SKM-1 treated with dmso at 0.1 percent for 144 hours (cell line): ENCODE measurements at regions not wholly inside any gene's neighbourhood (a gene's known extent, or its start where the extent isn't known, plus 50 kb on each side); places are given as distances from the start of the nearest gene placed in this dataset.

Source experiments
- DNase-seq: peaks from one replicate; lab custom pipeline; 2025; ENCODE audit not compliant: unreplicated experiment; lab: John Stamatoyannopoulos, UW

DNA sequence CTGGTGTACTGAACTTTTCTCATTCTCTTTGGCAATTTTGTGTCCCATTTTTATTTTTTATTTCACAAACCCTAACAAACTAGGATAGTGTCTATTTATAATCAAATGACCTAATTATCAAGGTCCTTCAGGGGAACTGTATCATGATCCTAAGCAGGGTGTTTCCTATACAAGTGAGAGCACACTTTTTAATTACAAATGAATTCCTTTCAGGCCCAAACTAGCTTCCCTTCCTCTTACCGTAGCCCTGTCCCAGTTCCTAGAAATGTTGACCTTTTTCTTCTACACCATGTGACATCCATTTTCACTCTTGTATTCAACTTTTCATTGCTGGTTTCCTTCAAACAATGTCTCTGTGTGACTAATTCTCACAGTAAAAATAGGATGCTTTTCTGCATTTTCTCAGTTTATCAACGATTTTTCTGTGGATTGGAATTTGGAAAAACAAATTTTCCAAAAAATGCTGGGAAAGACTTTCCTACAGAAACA is 411.4 kb downstream of the CCDC91 start:
- no peak for DNase-seq

DNA sequence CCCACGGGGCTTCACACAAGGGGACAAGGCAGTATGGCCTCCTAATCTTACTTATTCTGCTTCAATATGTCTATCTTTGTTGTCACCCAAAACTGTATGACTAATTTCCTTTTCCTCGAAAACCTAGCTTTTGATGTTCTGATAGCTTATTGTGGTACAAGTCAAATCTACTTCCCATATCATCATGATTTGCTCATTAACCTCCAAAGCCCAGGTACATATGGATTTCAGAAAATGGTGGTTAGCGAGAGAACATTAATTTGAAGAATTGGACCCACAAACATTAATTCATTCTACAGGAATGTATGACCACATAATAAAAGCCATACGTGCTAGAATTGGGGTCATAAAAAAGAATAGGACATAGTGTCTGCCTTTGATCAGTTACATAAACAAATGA is 412.5 kb downstream of the CCDC91 start:
- DNase-seq: no peak

DNA sequence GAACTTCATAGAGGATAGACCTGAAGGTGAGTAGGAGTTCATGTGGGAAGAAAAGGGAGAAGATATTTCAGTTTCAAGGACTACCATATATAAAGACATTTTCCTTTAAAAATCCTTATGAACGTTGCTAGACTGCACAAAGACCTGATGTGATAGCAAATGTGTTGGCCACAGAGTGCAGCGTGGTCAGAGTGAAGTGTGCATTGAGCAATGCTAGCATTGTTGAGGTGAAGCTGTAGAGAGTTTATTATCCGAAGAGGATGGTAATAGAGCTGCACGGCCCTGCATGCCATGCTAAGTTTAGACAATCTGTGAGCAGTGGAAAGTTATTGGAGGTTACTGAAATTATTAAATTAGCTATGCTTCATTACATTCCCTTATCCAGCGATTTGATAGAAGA is 413.0 kb downstream of the CCDC91 start:
- DNase-seq: no peak

DNA sequence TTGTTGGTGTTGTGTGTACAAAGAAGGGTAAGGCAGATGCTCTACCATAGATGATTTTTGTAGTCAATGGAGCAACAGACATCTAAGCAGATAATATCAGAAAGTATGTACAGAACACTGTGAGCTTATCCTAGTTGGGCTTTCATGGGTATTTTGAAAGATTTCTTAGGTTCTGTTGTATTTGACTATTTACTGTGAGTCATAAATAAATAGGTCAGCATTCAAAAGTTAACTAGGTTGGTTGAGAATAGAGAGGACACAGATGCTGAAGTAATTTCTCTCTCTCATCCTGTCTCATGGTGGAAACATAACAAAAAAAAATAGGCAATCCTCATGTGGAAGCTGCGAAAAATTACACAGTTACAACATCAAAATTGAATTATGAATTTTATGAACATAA is 413.5 kb downstream of the CCDC91 start:
- no peak for DNase-seq

DNA sequence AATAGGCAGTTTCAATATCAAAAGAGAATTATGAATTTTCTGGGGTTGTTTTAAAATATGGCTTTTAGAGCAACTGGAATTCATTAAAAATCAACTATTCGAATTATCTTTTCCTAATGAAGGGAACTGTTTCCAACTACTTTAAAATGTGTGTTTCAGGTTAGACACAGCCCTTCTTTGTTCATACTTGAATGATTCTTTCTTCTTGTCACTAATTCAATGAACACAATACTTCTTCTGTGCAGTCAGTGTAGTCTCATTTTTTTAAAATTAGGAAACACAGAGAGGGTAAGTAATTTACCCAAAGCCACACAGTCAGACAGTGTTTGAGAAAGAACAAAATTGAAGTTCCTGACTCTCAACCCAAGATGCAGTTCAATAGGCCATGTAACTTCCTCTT is 414.0 kb downstream of the CCDC91 start:
- DNase-seq: no peak

DNA sequence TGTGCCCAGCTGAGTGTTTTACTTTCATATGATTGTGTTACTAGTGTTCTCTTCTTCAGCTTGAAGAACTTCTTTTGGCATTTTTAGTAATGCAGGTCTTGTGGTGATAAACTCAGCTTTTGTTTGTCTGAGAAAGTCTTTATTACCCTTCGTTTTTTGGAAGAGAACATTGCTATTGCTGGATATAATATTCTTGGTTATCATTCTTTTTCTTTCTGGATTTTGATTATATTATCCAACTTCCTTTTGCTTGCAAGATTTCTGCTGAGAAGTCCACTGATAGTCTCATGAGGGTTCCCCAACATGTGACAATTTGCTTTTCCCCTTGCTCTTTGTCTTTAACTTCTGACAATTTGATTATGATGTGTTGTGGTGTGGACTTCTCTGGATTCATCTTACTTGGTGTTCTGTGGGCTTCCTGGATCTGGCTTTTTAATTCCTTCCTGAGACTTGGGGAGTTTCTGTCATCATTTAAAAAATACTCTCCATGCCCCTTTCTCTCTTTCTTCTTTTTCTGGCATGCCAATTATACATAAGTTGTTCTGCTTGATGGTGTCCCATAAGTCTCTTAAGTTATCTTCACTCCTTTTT is 416.8 kb downstream of the CCDC91 start:
- no peak for DNase-seq

DNA sequence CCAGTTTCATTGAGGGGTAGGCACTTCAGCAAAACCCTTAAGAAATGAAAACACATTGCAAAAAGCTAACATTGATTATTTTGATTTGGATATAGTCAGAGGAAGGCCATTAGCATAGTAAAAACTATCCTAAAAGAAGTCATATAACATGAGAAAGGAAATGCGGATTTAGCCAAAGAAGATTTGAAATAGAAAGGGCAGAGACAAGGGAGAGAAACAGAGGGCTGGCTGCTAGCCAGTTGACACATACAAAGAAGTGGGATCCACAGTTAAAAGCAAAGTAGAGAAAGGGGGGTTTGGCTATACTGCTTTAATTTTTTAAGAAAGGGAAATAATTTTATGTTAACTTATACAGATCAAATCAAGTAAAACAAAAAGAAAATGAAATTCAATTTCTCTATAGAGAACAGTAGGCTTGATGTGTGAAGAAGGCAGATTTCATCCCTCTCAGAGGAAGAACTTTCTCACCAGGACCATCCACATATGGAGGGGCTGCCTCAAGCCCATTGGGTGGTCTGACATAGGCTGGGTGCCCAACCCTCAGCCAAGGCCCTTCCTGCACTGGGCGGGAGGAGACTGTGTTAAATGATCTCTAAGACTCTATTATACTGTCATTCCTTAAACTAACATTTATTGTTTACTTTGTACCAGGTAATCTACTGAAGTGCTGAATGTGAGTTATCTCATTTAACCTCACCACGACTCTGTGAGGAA is 420.3 kb downstream of the CCDC91 start:
- no peak for DNase-seq

DNA sequence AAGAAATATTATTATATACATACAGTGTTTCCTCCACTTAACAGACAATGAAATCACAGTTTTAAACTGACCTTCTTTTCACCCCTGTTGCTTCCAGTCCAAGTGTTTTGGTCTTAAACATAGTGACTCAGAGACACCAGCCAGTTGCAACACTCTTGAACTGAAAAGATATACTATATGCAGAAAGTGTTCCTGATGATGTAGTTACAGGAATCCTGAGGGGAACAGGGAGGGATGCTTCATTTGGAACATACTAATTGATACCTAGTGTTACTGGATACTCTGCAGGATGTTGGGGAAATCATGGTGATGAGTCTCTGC is 420.8 kb downstream of the CCDC91 start:
- no peak for DNase-seq

DNA sequence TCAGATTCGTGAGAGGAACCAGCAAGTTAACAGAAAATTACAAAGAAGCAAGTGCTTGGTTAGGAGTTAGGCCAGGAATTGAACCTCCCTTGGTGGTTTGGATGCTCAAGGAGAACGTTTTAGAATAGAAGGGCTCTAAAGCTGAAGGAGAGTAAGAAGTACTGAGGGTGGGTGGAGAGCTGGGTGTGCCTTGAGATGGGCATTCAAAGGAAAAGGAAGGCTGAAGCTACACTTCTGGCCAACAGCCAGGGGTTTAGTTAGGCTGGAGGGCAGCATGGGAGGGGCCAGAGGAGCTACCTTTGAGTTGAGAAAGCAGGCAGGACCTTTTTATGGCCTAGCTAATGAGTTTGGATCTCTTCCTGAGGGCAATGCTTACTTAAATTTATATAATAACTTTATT is 421.2 kb downstream of the CCDC91 start:
- no peak for DNase-seq

DNA sequence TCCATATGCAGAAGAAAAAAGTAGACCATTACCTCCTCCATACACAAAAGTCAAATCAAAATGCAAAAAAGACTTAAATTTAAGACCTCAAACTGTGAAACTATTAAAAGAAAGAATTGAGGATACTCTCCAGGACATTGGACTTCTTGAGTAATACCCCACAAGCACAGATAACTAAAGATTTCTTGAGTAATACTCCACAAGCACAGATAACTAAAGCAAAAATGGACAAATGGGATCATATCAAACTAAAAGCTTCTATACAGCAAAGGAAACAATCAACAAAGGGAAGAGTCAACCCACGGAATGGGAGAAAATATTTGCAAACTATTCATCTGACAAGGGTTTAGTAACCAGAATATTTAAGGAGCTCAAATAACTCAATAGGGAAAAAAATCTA is 427.9 kb downstream of the CCDC91 start:
- DNase-seq: no peak

DNA sequence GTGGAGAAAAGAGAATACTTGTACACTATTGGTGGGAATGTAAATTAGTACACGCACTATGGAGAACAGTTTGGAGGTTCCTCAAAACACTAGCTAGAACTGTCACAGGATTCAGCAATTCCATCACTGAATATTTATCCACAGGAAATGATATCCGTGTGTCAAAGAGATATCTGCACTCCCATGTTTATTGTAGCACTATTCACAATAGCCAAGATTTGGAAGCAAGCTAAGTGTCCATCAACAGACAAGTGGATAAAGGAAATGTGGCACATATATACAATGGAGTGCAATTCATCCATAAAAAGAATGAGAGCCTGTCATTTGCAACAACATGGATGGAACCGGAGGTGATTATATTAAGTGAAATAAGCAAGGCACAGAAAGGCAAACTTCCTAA is 428.5 kb downstream of the CCDC91 start:
- no peak for DNase-seq

DNA sequence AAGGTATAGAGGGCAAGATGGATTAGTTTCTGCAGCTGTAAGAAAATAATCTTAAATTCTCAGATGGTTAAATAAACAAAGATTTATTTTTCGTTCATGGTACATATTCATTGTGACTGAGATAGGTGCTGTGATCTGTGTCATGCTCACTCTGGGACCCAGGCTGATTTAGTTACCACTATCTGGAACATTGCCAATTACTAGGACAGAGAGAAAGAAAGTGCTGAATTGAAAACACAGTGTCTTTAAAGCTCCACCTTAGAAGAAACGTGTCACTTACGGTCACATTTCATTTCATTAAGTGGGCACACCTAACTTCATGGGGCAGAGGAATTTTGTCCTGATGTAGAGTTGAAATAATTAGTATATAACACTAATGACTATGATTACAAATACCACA is 430.0 kb downstream of the CCDC91 start:
- DNase-seq: no peak

DNA sequence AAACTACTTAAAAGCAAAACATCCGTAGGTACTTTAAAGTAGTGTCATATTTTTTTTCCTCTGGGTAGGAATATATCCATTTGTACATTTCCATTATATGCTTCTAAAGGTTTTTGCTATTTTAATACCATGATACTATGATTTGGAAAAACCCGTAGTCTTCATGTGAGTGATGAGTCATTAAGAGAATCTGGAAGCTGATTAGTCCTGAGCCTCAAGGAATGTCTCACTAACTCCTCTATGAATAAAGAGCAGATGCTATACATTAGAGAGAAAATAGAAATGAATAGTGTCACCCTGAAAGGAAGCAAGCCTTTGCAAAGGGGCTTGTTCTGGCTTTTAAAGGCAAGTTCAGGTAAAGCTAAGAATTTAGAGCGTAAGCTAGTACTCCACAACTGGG is 432.1 kb downstream of the CCDC91 start:
- DNase-seq: no peak

DNA sequence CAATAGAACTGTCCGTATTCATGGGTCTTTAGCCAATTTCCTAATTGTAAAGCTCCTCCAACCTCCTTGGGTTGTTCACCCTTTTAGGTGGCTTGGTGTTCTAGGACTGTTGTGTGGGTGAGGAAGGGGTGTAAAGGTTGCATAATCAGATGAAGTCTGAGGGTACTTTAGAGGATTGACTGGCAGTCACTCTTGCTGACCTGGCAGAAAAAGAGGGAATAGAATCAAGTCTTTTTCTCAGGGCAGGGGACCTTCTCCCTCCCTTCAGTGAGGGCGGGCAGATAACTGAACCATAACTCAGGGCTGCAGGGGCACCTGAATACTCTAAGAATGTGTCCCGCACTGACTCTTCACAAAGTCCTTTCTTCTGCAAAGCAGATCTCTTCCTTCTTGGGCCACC is 436.2 kb downstream of the CCDC91 start:
- no peak for DNase-seq

DNA sequence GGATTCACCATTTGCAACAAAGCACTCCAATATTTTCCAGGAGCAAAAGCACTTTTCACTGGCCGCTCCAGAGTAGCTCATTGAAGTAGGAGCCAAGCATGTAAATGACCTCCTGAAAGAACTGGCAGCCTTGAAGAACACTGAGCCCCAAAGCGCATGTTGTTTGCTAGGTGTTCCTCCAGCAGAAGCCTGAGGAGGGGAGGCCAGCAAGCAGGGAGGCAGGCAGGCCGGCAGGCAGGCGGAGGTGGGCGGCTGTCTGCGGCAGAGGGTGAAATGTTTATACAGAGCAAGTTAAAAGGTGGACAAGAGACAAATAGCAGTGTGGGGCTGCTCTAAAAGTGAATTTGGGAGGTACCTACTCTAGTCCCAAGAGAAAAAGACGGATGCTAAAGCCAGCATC is 439.4 kb downstream of the CCDC91 start:
- no peak for DNase-seq

DNA sequence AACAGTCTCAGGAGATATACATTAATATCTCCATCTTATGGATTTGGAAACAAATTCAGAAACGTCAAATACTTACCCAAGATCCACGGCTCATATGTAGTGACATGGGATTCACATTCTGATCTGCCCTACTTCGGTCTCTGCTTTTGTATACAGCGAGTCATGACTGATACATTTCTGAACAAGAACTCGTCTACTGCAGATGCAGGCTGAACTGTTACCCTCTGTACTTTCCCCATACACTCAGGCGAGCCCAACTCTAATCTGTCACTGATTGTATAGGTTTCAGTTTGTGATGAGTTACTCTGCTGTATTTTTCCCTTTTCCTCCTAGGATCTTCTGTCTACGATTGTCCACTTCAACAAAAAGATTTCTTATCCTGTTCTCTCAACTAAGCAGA is 441.6 kb downstream of the CCDC91 start:
- no peak for DNase-seq

DNA sequence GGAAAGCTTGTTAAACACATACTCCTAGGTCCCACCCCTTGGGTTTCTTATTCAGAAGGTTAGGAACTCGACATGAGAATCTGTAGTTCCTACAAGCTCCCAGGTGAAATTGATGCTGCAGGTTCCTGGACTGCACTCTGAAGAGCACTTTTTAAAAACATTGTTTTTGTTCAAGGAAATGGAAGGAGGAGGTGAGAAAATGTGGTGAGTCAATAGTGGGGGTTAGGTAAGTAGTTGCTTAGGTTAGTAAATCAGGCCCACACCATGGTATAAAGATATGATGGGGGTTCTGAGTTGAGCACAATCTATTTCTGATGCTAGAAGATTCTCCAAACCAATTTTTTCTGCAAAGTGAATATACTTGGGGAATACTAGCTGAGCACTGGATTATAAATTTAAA is 450.3 kb downstream of the CCDC91 start:
- no peak for DNase-seq

DNA sequence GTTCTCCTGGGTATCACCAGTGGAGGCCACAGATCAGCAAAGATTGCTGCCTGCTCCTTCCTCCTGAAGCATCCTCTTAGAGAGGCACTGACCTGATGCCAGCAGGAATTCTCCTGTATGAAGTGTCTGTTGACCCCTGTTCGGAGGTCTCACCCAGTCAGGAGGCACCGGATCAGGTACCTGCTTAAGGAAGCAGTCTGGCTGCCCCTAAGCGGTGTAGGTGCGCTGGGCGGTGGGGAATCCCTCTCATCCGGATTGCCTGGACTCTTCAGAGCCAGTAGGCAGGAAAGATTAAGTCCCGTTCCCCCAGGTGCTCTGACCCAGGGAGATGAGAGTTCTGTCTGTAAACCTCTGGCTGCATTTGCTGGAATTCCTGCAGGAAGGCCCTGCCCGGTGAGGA is 455.2 kb downstream of the CCDC91 start:
- no peak for DNase-seq

DNA sequence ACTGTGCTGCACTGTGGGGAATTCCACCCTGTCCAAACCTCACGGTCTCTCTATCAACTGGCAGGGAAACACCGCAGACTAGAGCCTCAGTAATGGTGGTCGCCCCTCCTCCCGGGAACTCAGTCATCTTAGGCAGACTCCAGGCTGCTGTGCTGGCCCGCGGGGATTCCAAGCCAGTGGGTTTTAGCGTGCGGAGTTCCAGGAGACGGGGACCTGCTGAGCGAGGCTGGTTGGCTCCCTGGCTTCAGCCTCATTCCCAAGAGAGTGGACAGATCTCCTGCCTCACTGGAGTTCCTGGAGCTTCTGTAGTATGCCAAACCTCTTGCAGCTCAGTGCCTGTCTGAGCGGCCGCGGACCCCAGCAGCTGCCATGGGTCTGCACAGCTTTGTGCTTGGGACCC is 455.6 kb downstream of the CCDC91 start:
- DNase-seq: no peak

DNA sequence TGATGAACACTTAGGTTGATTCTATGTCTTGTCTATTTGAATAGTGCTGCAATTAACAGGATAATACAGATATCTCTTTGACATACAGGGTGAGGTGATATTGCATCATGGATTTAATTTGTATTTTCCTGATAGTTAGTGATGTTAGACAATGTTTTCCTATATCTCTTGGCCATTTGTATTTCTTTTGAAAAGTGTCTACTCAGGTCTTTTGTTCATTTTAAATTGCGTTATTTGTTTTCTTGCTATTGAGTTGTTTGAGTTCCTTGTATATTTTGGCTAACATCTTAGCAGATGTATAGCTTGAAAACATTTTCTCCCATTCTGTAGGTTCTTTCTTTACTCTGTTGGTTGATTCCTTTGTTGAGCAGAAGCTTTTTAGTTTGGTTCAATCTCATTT is 460.6 kb downstream of the CCDC91 start:
- no peak for DNase-seq

DNA sequence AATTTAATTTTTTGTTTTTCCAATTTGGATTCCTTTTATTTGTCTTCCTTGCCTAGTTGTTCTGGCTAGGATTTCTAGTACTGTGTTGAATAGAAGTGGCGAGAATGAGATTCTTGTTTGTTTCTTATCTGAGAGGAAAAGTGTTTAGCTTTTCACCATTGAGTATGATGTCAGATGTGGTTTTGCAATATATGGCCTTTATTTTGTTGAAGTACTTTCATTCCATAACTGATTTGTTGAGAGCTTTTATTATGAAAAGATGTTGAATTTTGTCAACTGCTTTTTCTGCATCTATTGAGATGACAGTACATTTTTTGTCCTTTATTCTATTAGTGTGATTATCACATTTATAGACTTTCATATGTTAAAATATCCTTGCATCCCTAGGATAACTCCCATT is 462.0 kb downstream of the CCDC91 start:
- no peak for DNase-seq

DNA sequence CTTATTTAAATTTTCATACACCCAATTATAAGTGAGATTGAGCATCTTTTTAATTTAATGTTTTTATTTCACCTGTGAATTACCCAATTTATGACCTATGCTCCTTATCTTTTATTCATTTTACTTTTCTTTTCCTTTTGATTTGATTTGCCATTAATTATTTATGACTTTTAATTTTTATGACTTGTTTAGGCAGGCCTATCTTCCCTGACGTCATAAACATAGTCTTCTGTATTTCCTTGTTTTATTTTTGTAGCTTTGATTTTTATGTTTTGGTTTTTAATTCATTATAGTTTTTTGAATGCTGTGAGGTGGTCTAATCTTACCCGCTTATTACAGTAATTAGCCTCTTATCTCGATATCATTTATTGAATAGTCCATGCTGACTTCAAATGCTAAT is 467.1 kb upstream of the FAR2 start:
- DNase-seq: no peak

DNA sequence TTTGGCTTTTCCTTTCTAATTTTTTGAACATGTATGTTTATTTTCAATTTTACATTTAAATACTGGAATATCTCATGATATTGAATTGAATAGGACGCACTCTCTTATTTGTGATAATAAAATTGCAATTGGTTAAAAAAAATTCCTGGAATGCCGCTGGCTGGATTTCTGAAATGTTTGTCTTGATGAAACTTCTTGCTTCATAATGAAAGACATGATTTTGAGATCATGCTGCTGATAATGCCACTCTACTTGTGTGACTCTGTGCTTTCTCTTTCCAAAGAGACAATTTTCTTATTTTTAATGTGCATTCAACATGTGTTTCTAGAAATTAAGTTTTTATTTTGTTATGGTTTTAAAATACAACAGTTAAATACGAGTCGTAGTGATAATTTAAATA is 465.7 kb upstream of the FAR2 start:
- no peak for DNase-seq
